H1 (cell line): ENCODE measurements at regions not wholly inside any gene's neighbourhood (a gene's known extent, or its start where the extent isn't known, plus 50 kb on each side); places are given as distances from the start of the nearest gene placed in this dataset.

Source experiments
- CTCF ChIA-PET: fragments of 300-600 bp; sonication (Branson Sonifier 250); formaldehyde crosslinking; loops from one replicate; lab custom pipeline; 2021; ENCODE audit not compliant: partially characterized antibody; lab: Charles Lee
- POLR2A ChIA-PET: fragments of 300-600 bp; sonication (Branson Sonifier 250); formaldehyde crosslinking; loops from one replicate; lab custom pipeline; 2021; ENCODE audit warnings: inconsistent platforms; ENCODE audit not compliant: partially characterized antibody; lab: Charles Lee
- DNase-seq, 2 experiments: peaks; one replicate each; pipeline versions ENCODE4 v3.0.0 to v3.0.0-alpha.2; 2010 to 2022; ENCODE audit warnings: low spot score in 2 of 2, low read depth in 1 of 2, mixed read lengths in 1 of 2
- FAIRE-seq: peaks from 2 replicates; lab custom pipeline; 2011; peaks lifted over from hg19 to GRCh38; lab: Jason Lieb, UNC
- H2AFZ ChIP-seq: 2 replicates; pipeline ENCODE4 v1.8.1; 2012; ENCODE audit warnings: low read length, inconsistent platforms
- H2AK5ac ChIP-seq: 2 replicates; pipeline ENCODE4 v1.6.1; 2013; ENCODE audit warnings: low read depth, low read length
- H2BK120ac ChIP-seq: replicated peaks from 2 replicates; pipeline ENCODE3; 2013; ENCODE audit warnings: low read depth, low read length, inconsistent platforms
- H2BK12ac ChIP-seq: 2 replicates; pipeline ENCODE4 v1.6.1; 2013; ENCODE audit warnings: low read depth, low read length
- H2BK15ac ChIP-seq: 2 replicates; pipeline ENCODE4 v1.6.1; 2013; ENCODE audit warnings: low read length
- H2BK20ac ChIP-seq: 2 replicates; pipeline ENCODE4 v1.6.1; 2013; ENCODE audit warnings: low read length
- H2BK5ac ChIP-seq: 2 replicates; pipeline ENCODE4 v1.6.1; 2013; ENCODE audit warnings: low read depth, low read length
- H3K14ac ChIP-seq: 2 replicates; pipeline ENCODE4 v1.6.1; 2013; ENCODE audit warnings: inconsistent platforms; ENCODE audit not compliant: insufficient read length
- H3K18ac ChIP-seq: 2 replicates; pipeline ENCODE4 v1.6.1; 2013; ENCODE audit warnings: low read length; ENCODE audit errors: extremely low read depth
- H3K23ac ChIP-seq: 2 replicates; pipeline ENCODE4 v1.6.1; 2013; ENCODE audit warnings: inconsistent platforms; ENCODE audit not compliant: insufficient read length
- H3K23me2 ChIP-seq: 2 replicates; pipeline ENCODE4 v1.6.1; 2013; ENCODE audit warnings: low read depth, low read length
- H3K27ac ChIP-seq: 2 replicates; pipeline ENCODE4 v1.6.1; 2011; ENCODE audit warnings: low read depth, low read length, inconsistent platforms
- H3K27me3 ChIP-seq, 4 experiments: replicated peaks in 1 of 4; 1 replicate in 1 of 4; 2 replicates in 3 of 4; pipeline versions ENCODE4 v1.6.1 to v1.8.1; 2011 to 2013; ENCODE audit warnings: low read length in 3 of 4, mild to moderate bottlenecking in 3 of 4, inconsistent platforms in 2 of 4, mixed read lengths in 2 of 4, moderate library complexity in 1 of 4; ENCODE audit not compliant: control insufficient read depth in 3 of 4, insufficient read depth in 3 of 4; ENCODE audit errors: extremely low read depth in 1 of 4
- H3K36me3 ChIP-seq, 4 experiments: 2 replicates each; pipeline versions ENCODE4 v1.6.1 to v1.8.1; 2011 to 2013; ENCODE audit warnings: mild to moderate bottlenecking in 4 of 4, low read length in 3 of 4, moderate library complexity in 2 of 4, control low read depth in 1 of 4, inconsistent platforms in 1 of 4; ENCODE audit not compliant: insufficient read depth in 4 of 4, control insufficient read depth in 2 of 4
- H3K4ac ChIP-seq: replicated peaks from 2 replicates; pipeline ENCODE3; 2013; ENCODE audit warnings: low read length, low read depth, mixed read lengths, inconsistent platforms; ENCODE audit not compliant: insufficient read length
- H3K4me1 ChIP-seq, 4 experiments: replicated peaks in 1 of 4; 1 replicate in 1 of 4; 2 replicates in 3 of 4; pipeline versions ENCODE4 v1.6.1 to v1.8.1; 2011 to 2013; ENCODE audit warnings: low read length in 3 of 4, inconsistent platforms in 2 of 4, mixed read lengths in 1 of 4; ENCODE audit not compliant: insufficient read depth in 4 of 4, control insufficient read depth in 3 of 4
- H3K4me2 ChIP-seq, 2 experiments: 2 replicates each; pipeline versions ENCODE4 v1.6.1 to v1.8.1; 2011 to 2013; ENCODE audit warnings: low read depth in 2 of 2, low read length in 2 of 2, control low read depth in 1 of 2, inconsistent platforms in 1 of 2, mild to moderate bottlenecking in 1 of 2; ENCODE audit not compliant: insufficient read depth in 1 of 2
- H3K4me3 ChIP-seq, 4 experiments: fragments of 200-600, 300-600 bp in 1 of 4; sonication (generic), shearing (Covaris generic), sonication (Bioruptor Twin) in 1 of 4; 2 replicates each; pipeline versions ENCODE4 v1.5.1 to v1.8.1; 2011 to 2016; ENCODE audit warnings: low read length in 4 of 4, low read depth in 3 of 4, control low read depth in 2 of 4, inconsistent platforms in 2 of 4, mild to moderate bottlenecking in 2 of 4, mixed read lengths in 1 of 4, moderate library complexity in 1 of 4; ENCODE audit not compliant: insufficient read depth in 2 of 4; ENCODE audit errors: extremely low read depth in 1 of 4
- H3K56ac ChIP-seq: replicated peaks from 2 replicates; pipeline ENCODE3; 2013; ENCODE audit warnings: low read depth, mild to moderate bottlenecking, mixed read lengths, low read length, inconsistent platforms; ENCODE audit not compliant: insufficient read length
- H3K79me1 ChIP-seq: 2 replicates; pipeline ENCODE4 v1.6.1; 2013; ENCODE audit warnings: low read depth, low read length, control low read depth
- H3K79me2 ChIP-seq, 2 experiments: 2 replicates each; pipeline versions ENCODE4 v1.6.1 to v1.8.1; 2012 to 2013; ENCODE audit warnings: low read length in 2 of 2, mild to moderate bottlenecking in 2 of 2, inconsistent platforms in 1 of 2; ENCODE audit not compliant: insufficient read depth in 2 of 2, control insufficient read depth in 1 of 2
- H3K9ac ChIP-seq, 4 experiments: replicated peaks in 1 of 4; 1 replicate in 1 of 4; 2 replicates in 3 of 4; pipeline versions ENCODE4 v1.6.1 to v1.8.1; 2011 to 2013; ENCODE audit warnings: low read depth in 3 of 4, low read length in 3 of 4, control low read depth in 2 of 4, mild to moderate bottlenecking in 2 of 4, moderate library complexity in 2 of 4, inconsistent platforms in 1 of 4; ENCODE audit errors: extremely low read depth in 1 of 4
- H3K9me3 ChIP-seq, 2 experiments: 2 replicates each; pipeline versions ENCODE4 v1.6.1 to v1.8.1; 2012 to 2013; ENCODE audit warnings: mild to moderate bottlenecking in 2 of 2, moderate library complexity in 2 of 2, control low read depth in 1 of 2, inconsistent platforms in 1 of 2, low read depth in 1 of 2, low read length in 1 of 2, mixed read lengths in 1 of 2; ENCODE audit not compliant: insufficient read depth in 2 of 2
- H4K20me1 ChIP-seq, 2 experiments: replicated peaks in 1 of 2; 2 replicates each; pipeline versions ENCODE3 to v1.8.1; 2011 to 2013; ENCODE audit warnings: inconsistent platforms in 2 of 2, low read length in 2 of 2, mild to moderate bottlenecking in 1 of 2; ENCODE audit not compliant: insufficient read depth in 2 of 2, control insufficient read depth in 1 of 2
- H4K5ac ChIP-seq: 2 replicates; pipeline ENCODE4 v1.6.1; 2013; ENCODE audit warnings: low read length, low read depth, mixed read lengths, inconsistent platforms; ENCODE audit not compliant: insufficient read length
- H4K8ac ChIP-seq: 2 replicates; pipeline ENCODE4 v1.8.0; 2013; ENCODE audit warnings: mild to moderate bottlenecking, moderate library complexity, low read length, inconsistent platforms; ENCODE audit not compliant: insufficient read depth; ENCODE audit errors: extremely low read depth
- H4K91ac ChIP-seq: replicated peaks from 2 replicates; pipeline ENCODE3; 2013; ENCODE audit warnings: low read length, mixed read lengths, inconsistent platforms; ENCODE audit not compliant: insufficient read length
- BACH1 ChIP-seq: IDR thresholded peaks from 2 replicates; pipeline ENCODE4 v1.6.1; 2012; ENCODE audit warnings: low read length, improper control_type of control experiment
- NRF1 ChIP-seq: IDR thresholded peaks from 2 replicates; pipeline ENCODE4 v1.6.1; 2011; ENCODE audit warnings: mild to moderate bottlenecking, low read depth, low read length, improper control_type of control experiment
- SP2 ChIP-seq: IDR thresholded peaks from 2 replicates; pipeline ENCODE4 v1.6.1; 2012; ENCODE audit warnings: mild to moderate bottlenecking, low read length, inconsistent platforms
- TAF1 ChIP-seq: IDR thresholded peaks from 2 replicates; pipeline ENCODE4 v1.6.1; 2011; ENCODE audit warnings: mild to moderate bottlenecking, low read depth, low read length
- TAF7 ChIP-seq: optimal IDR thresholded peaks from 2 replicates; pipeline ENCODE3; 2011; ENCODE audit warnings: low read depth, mild to moderate bottlenecking, inconsistent platforms, low read length, moderate library complexity, borderline replicate concordance
- YY1 ChIP-seq: IDR thresholded peaks from 2 replicates; pipeline ENCODE4 v1.6.1; 2011; ENCODE audit warnings: low read depth, mild to moderate bottlenecking, low read length
- ZNF274 ChIP-seq: IDR thresholded peaks from 2 replicates; pipeline ENCODE4 v1.7.0; 2012; ENCODE audit warnings: low read length, borderline replicate concordance; ENCODE audit errors: extremely low read depth
- WGBS, 2 experiments: shearing (Covaris generic) in 1 of 2; methylation state at CpG; one replicate each; pipeline versions ENCODE4 v1.1.6 to v1.1.7; 2013 to 2015; ENCODE audit warnings: low lambda C conversion rate in 2 of 2, mixed read lengths in 2 of 2, inconsistent platforms in 1 of 2, low coverage in 1 of 2, missing lambda C conversion rate in 1 of 2; ENCODE audit not compliant: insufficient replicate concordance in 2 of 2, insufficient coverage in 1 of 2, insufficient read length in 1 of 2; ENCODE audit errors: extremely low coverage in 1 of 2, missing lambda C conversion rate in 1 of 2; 5-methylcytosine and 5-hydroxymethylcytosine counted together

- no peaks in the 10 kb centered on the region for H3K36me3 ChIP-seq
- H3K4ac ChIP-seq: no peak overlapping the region
- no peak overlapping the region for H3K4me2 ChIP-seq
- H3K14ac ChIP-seq: no peak overlapping the region
- no peak overlapping the region for H4K91ac ChIP-seq
- H3K9ac ChIP-seq: no peak overlapping the region
- ChIA-PET CTCF (no interaction called here), POLR2A (no interaction called here)
- H3K4me1 ChIP-seq: peaks cover 0 to 9% (median 4%) of the 10 kb centered on the region in 4 experiments; a peak in 4 of 7 replicates
- H4K5ac ChIP-seq: no peak overlapping the region
- no peaks in the 10 kb centered on the region for H4K20me1 ChIP-seq
- DNase-seq (no peak), FAIRE-seq (no peak)
- no peak overlapping the region for H2BK5ac ChIP-seq
- no peak overlapping the region for H3K4me3 ChIP-seq
- H3K56ac ChIP-seq: no peak overlapping the region
- no peak overlapping the region for H2BK12ac ChIP-seq
- H2AK5ac ChIP-seq: no peak overlapping the region
- no peaks in the 10 kb centered on the region for H3K9me3 ChIP-seq
- TF ChIP-seq BACH1 (no peak), TAF7 (no peak), ZNF274 (no peak), YY1 (no peak), TAF1 (no peak), NRF1 (no peak), SP2 (no peak)
- WGBS, 2 experiments: 89% methylated on average over 3 of the region's 3 CpGs; no CpG with 5 or more reads in 1 of the 2 experiments
- H2BK15ac ChIP-seq: no peak overlapping the region
- H3K79me2 ChIP-seq: no peaks in the 10 kb centered on the region
- no peak overlapping the region for H3K27ac ChIP-seq
- no peak overlapping the region for H3K23ac ChIP-seq
- no peak overlapping the region for H4K8ac ChIP-seq
- H3K23me2 ChIP-seq: no peaks in the 10 kb centered on the region
- H2AFZ ChIP-seq: no peak overlapping the region
- H2BK120ac ChIP-seq: no peak overlapping the region
- no peak overlapping the region for H3K18ac ChIP-seq
- H2BK20ac ChIP-seq: no peak overlapping the region
- peaks cover 0 to 3% (median 0%) of the 10 kb centered on the region in 4 experiments; a peak in 3 of 7 replicates for H3K27me3 ChIP-seq
- H3K79me1 ChIP-seq: no peaks in the 10 kb centered on the region
Observed at GRCh38 chr17:72397687-72398086, 276.9 kb downstream of the SOX9 start.
